Fibroblast of the conjunctiva (primary cell): ENCODE measurements at regions not wholly inside any gene's neighbourhood (a gene's known extent, or its start where the extent isn't known, plus 50 kb on each side); places are given as distances from the start of the nearest gene placed in this dataset.

ENCODE experiments used
- DNase-seq: peaks from one replicate; pipeline ENCODE4 v3.0.0-alpha.2; 2010; ENCODE audit warnings: low read depth

GRCh38 chr13:107113387-107113786, 545.5 kb upstream of the ARGLU1 start:
- no peak for DNase-seq

- no peak for DNase-seq
Measured at GRCh38 chr13:107111248-107111647, 543.3 kb upstream of the ARGLU1 start.

- no peak for DNase-seq
Measured at GRCh38 chr13:107104631-107105030, 536.7 kb upstream of the ARGLU1 start.

GRCh38 chr13:107102676-107103075, 534.7 kb upstream of the ARGLU1 start:
- no peak for DNase-seq

GRCh38 chr13:107099661-107100060, 531.7 kb upstream of the ARGLU1 start:
- no peak for DNase-seq

- no peak for DNase-seq
Measured at GRCh38 chr13:107097916-107098315, 530.0 kb upstream of the ARGLU1 start.

GRCh38 chr13:107095876-107096275, 527.9 kb upstream of the ARGLU1 start:
- DNase-seq = no peak

- DNase-seq = no peak
Measured at GRCh38 chr13:107091861-107092260, 523.9 kb upstream of the ARGLU1 start.

- DNase-seq = no peak
Measured at GRCh38 chr13:107091428-107091827, 523.5 kb upstream of the ARGLU1 start.

GRCh38 chr13:107088061-107088460, 520.1 kb upstream of the ARGLU1 start:
- no peak for DNase-seq

GRCh38 chr13:107079423-107080049, 511.6 kb upstream of the ARGLU1 start:
- DNase-seq = no peak

- DNase-seq = no peak
Measured at GRCh38 chr13:107078229-107078765, 510.4 kb upstream of the ARGLU1 start.

- no peak for DNase-seq
Measured at GRCh38 chr13:107076801-107077200, 508.9 kb upstream of the ARGLU1 start.

- DNase-seq = no peak
Measured at GRCh38 chr13:107075576-107075975, 507.6 kb upstream of the ARGLU1 start.

GRCh38 chr13:107070792-107071191, 502.9 kb upstream of the ARGLU1 start:
- no peak for DNase-seq

GRCh38 chr13:107069108-107069776, 501.3 kb upstream of the ARGLU1 start:
- DNase-seq = no peak

- DNase-seq = no peak
Measured at GRCh38 chr13:107067381-107067780, 499.4 kb upstream of the ARGLU1 start.

GRCh38 chr13:107066355-107066754, 498.4 kb upstream of the ARGLU1 start:
- no peak for DNase-seq

GRCh38 chr13:107065036-107065435, 497.1 kb upstream of the ARGLU1 start:
- no peak for DNase-seq

GRCh38 chr13:107057028-107057631, 489.2 kb upstream of the ARGLU1 start:
- no peak for DNase-seq

GRCh38 chr13:107043021-107043956, 475.4 kb upstream of the ARGLU1 start:
- no peak for DNase-seq

GRCh38 chr13:107035778-107036177, 467.8 kb upstream of the ARGLU1 start:
- DNase-seq = peak; percentile 1
